HG03520 (cell line): ENCODE measurements at regions not wholly inside any gene's neighbourhood (a gene's known extent, or its start where the extent isn't known, plus 50 kb on each side); places are given as distances from the start of the nearest gene placed in this dataset.
"Not testable (repeated sequence)": the region's sequence is repeated elsewhere in the genome, so short reads cannot be mapped to it uniquely, and the experiment has no call there.

Source experiments
- ATAC-seq: cut with Tn5 transposase; IDR thresholded peaks from one replicate; pipeline ENCODE4 v1.9.1; 2021; ENCODE audit warnings: mild to moderate bottlenecking, moderate library complexity; ENCODE audit not compliant: unreplicated experiment

GRCh38 chr9:89670801-89671434 is 66.1 kb downstream of the GADD45G start:
- ATAC-seq: no peak

- ATAC-seq: no peak
Observed at GRCh38 chr9:89674667-89675057, 69.8 kb downstream of the GADD45G start.

- no peak for ATAC-seq
Observed at GRCh38 chr9:89675058-89675742, 70.4 kb downstream of the GADD45G start.

GRCh38 chr9:89676281-89676680 is 71.5 kb downstream of the GADD45G start:
- no peak for ATAC-seq

GRCh38 chr9:89677702-89678395 is 73.0 kb downstream of the GADD45G start:
- no peak for ATAC-seq

GRCh38 chr9:89678396-89679015 is 73.7 kb downstream of the GADD45G start:
- ATAC-seq: no peak

GRCh38 chr9:89679016-89679415 is 74.2 kb downstream of the GADD45G start:
- ATAC-seq: no peak

- ATAC-seq: no peak
Observed at GRCh38 chr9:89679581-89679980, 74.8 kb downstream of the GADD45G start.

GRCh38 chr9:89680547-89681467 is 76.0 kb downstream of the GADD45G start:
- no peak for ATAC-seq

GRCh38 chr9:89681468-89681859 is 76.7 kb downstream of the GADD45G start:
- not testable (repeated sequence) for ATAC-seq

- ATAC-seq: no peak
Observed at GRCh38 chr9:89683626-89684025, 78.8 kb downstream of the GADD45G start.

- ATAC-seq: no peak
Observed at GRCh38 chr9:89684218-89684617, 79.4 kb downstream of the GADD45G start.

- ATAC-seq: no peak
Observed at GRCh38 chr9:89684912-89685636, 80.3 kb downstream of the GADD45G start.

GRCh38 chr9:89685698-89686097 is 80.9 kb downstream of the GADD45G start:
- ATAC-seq: no peak

GRCh38 chr9:89686126-89686525 is 81.3 kb downstream of the GADD45G start:
- ATAC-seq: no peak

GRCh38 chr9:89686621-89687020 is 81.8 kb downstream of the GADD45G start:
- ATAC-seq: no peak

- no peak for ATAC-seq
Observed at GRCh38 chr9:89687188-89687587, 82.4 kb downstream of the GADD45G start.

GRCh38 chr9:89687848-89688247 is 83.0 kb downstream of the GADD45G start:
- no peak for ATAC-seq

- not testable (repeated sequence) for ATAC-seq
Observed at GRCh38 chr9:89689321-89689720, 84.5 kb downstream of the GADD45G start.

- ATAC-seq: peak; percentile 84
Observed at GRCh38 chr9:89690334-89690912, 85.6 kb downstream of the GADD45G start.
